RWPE1 (cell line): ENCODE measurements at regions not wholly inside any gene's neighbourhood (a gene's known extent, or its start where the extent isn't known, plus 50 kb on each side); places are given as distances from the start of the nearest gene placed in this dataset.

Source experiments
- CTCF ChIA-PET: fragments of 350-600 bp; sonication (Branson Sonifier 250); formaldehyde crosslinking; extraction: SDS; loops from one replicate; lab custom pipeline; 2021; lab: Yijun Ruan, JAX
- POLR2A ChIA-PET: fragments of 400-600 bp; formaldehyde crosslinking; extraction: SDS; loops from one replicate; lab custom pipeline; 2020; ENCODE audit warnings: antibody characterized with exemption; ENCODE audit not compliant: low non-redundant PET; lab: Yijun Ruan, JAX
- DNase-seq: peaks from one replicate; pipeline ENCODE4 v3.0.0; 2012; ENCODE audit warnings: low spot score
- H3K27ac ChIP-seq: fragments of 450-650 bp; 2 replicates; pipeline ENCODE4 v1.5.1; 2017
- TF ChIP-seq, protein P1 (sequence below): fragments of 450-650 bp; conservative IDR thresholded peaks from 2 replicates; pipeline ENCODE4 v1.5.1; 2017; ENCODE audit warnings: low read depth, mild to moderate bottlenecking

- POLR2A ChIA-PET: no interaction called here
- H3K27ac ChIP-seq: no peak overlapping the region
- CTCF ChIA-PET: interaction anchor here (0.6 kb wide), 1 partner anchor 411 kb away, joined by 3 read pairs; no protein-coding TSS in a partner anchor
- DNase-seq: no peak
- TF ChIP-seq, protein P1, sequence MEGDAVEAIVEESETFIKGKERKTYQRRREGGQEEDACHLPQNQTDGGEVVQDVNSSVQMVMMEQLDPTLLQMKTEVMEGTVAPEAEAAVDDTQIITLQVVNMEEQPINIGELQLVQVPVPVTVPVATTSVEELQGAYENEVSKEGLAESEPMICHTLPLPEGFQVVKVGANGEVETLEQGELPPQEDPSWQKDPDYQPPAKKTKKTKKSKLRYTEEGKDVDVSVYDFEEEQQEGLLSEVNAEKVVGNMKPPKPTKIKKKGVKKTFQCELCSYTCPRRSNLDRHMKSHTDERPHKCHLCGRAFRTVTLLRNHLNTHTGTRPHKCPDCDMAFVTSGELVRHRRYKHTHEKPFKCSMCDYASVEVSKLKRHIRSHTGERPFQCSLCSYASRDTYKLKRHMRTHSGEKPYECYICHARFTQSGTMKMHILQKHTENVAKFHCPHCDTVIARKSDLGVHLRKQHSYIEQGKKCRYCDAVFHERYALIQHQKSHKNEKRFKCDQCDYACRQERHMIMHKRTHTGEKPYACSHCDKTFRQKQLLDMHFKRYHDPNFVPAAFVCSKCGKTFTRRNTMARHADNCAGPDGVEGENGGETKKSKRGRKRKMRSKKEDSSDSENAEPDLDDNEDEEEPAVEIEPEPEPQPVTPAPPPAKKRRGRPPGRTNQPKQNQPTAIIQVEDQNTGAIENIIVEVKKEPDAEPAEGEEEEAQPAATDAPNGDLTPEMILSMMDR: no peak
Measured at GRCh38 chr1:234909851-234910250, 218.8 kb downstream of the TOMM20 start.

DNA sequence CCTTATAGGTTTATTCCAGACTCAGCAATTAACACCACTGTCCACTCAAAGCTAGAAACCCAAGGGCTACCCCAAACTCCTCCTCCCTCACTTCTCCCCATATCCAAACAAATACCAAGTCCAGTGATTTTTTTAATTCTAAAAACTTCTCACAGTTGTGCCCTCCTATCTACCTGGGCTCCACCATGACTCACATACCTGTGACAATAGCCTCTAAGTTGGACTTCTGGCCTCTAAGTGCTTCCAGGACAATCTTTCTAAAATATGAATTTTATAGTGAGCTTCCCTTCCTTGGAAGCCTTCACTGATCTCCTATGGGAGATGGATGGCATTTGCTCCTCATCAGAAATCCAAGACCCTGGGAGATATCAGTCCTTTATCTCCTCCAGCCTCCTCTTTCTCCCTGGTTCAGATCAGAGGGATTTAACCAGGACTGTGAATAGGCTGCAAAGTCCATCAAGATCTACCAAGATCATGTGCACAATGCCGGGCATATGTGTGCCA is 219.3 kb downstream of the TOMM20 start:
- CTCF ChIA-PET: interaction anchor here (0.6 kb wide), 1 partner anchor 410 kb away, joined by 3 read pairs; no protein-coding TSS in a partner anchor
- POLR2A ChIA-PET: no interaction called here

GRCh38 chr1:234908571-234908970 is 220.1 kb downstream of the TOMM20 start:
- ChIA-PET CTCF (no interaction called here), POLR2A (no interaction called here)
- TF ChIP-seq, protein P1: no peak
- no peak overlapping the region for H3K27ac ChIP-seq
- no peak for DNase-seq

More for the DNA sequence above, 219.3 kb downstream of the TOMM20 start:
- TF ChIP-seq, protein P1: no peak
- no peak for DNase-seq
- H3K27ac ChIP-seq: no peak overlapping the region

- ChIA-PET CTCF (no interaction called here), POLR2A (no interaction called here)
- no peak for DNase-seq
- no peak overlapping the region for H3K27ac ChIP-seq
- TF ChIP-seq, protein P1: no peak
Measured at GRCh38 chr1:234907940-234908405, 220.7 kb downstream of the TOMM20 start.

- CTCF ChIA-PET: no interaction called here
- no peak for DNase-seq
- TF ChIP-seq, protein P1: no peak
- no peak overlapping the region for H3K27ac ChIP-seq
- POLR2A ChIA-PET: no interaction called here
Measured at GRCh38 chr1:234907208-234907939, 221.3 kb downstream of the TOMM20 start.

- DNase-seq: no peak
- TF ChIP-seq, protein P1: no peak
- no peak overlapping the region for H3K27ac ChIP-seq
- POLR2A ChIA-PET: no interaction called here
- CTCF ChIA-PET: no interaction called here
Measured at GRCh38 chr1:234906654-234907053, 222.0 kb downstream of the TOMM20 start.
